ENCODE measurements at regions not wholly inside any gene's neighbourhood (a gene's known extent, or its start where the extent isn't known, plus 50 kb on each side); places are given as distances from the start of the nearest gene placed in this dataset.

DNA sequence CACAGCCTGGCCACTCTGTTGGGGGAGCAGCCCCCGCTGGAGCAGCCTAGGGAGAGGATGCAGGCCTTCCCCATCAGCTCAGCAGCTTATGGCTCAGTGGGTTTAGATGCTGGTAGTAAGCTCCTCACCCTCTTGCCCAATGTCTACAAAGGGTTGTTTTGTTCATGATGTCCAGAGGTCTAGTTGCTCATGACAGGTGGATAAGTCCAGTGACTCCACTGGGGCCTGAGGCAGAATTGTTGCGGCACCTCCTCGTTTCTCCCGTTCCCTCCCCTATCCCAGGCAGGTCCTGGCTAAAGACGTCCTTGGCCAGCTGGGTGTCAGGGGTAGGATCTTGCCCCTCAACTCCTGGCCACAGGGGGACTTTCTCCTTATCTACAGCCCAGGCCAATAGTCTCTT is 233.5 kb upstream of the B3GAT1 start:
- TF ChIP-seq, protein P1, sequence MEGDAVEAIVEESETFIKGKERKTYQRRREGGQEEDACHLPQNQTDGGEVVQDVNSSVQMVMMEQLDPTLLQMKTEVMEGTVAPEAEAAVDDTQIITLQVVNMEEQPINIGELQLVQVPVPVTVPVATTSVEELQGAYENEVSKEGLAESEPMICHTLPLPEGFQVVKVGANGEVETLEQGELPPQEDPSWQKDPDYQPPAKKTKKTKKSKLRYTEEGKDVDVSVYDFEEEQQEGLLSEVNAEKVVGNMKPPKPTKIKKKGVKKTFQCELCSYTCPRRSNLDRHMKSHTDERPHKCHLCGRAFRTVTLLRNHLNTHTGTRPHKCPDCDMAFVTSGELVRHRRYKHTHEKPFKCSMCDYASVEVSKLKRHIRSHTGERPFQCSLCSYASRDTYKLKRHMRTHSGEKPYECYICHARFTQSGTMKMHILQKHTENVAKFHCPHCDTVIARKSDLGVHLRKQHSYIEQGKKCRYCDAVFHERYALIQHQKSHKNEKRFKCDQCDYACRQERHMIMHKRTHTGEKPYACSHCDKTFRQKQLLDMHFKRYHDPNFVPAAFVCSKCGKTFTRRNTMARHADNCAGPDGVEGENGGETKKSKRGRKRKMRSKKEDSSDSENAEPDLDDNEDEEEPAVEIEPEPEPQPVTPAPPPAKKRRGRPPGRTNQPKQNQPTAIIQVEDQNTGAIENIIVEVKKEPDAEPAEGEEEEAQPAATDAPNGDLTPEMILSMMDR (IDR thresholded peaks at IDR 0.05; ENCODE audit: low read length): no peak
- TF ChIP-seq EZH2 (IDR thresholded peaks at IDR 0.05; ENCODE audit: borderline replicate concordance, low read length): no peak

Measured in OCI-LY1 (cell line).